ENCODE measurements at regions not wholly inside any gene's neighbourhood (a gene's known extent, or its start where the extent isn't known, plus 50 kb on each side); places are given as distances from the start of the nearest gene placed in this dataset.

DNA sequence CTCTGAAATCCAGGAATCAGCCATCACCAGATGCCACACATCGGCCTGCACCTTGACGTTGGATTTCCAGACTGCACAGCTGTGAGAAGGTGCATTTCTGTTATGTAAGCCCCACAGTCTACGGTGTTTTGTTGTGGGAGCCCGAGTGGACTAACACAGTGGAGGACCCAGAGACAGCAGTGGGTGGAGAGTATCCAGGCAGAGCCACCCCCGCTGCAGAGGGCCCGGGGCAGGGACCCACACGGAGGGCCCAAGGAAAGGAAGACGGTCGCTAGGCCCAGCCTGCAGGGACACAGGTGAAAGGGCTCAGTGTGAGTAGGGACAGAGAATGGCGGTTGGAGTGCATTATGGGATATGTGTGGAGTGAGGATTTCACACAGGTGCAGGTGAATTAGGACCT, 288.3 kb upstream of the AJAP1 start:
- TF ChIP-seq MYC (IDR thresholded peaks at IDR 0.05; ENCODE audit: low read depth, low read length) (no peak), JUN (IDR thresholded peaks at IDR 0.05; ENCODE audit: borderline replicate concordance, insufficient read depth, insufficient read length, low read depth) (no peak), FOS (IDR thresholded peaks at IDR 0.05; ENCODE audit: borderline replicate concordance, insufficient read depth, low read length) (no peak), CTCF (IDR thresholded peaks at IDR 0.05; ENCODE audit: extremely low read depth in 1 of 2, insufficient read depth in 1 of 2, low read depth in 1 of 2, low read length in 2 of 2) (no peak), POLR2A (IDR thresholded peaks at IDR 0.05; ENCODE audit: low read depth, low read length) (no peak), EZH2 (IDR thresholded peaks at IDR 0.05; ENCODE audit: borderline replicate concordance, low read depth, low read length, severe bottlenecking) (no peak), GATA2 (IDR thresholded peaks at IDR 0.05; ENCODE audit: insufficient read depth, insufficient read length, low read depth, low read length) (no peak), POLR2AphosphoS5 (IDR thresholded peaks at IDR 0.05; ENCODE audit: insufficient read depth, low read depth, low read length) (no peak)
- TF ChIP-seq, protein P1, sequence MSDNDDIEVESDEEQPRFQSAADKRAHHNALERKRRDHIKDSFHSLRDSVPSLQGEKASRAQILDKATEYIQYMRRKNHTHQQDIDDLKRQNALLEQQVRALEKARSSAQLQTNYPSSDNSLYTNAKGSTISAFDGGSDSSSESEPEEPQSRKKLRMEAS (IDR thresholded peaks at IDR 0.05; ENCODE audit: insufficient read depth, insufficient read length) = no peak
- Histone ChIP-seq H3K4me3 (replicated peaks in 1 of 3; ENCODE audit: insufficient read depth in 1 of 3, low read depth in 1 of 3, low read length in 3 of 3) (no peak overlapping the region), H3K9me3 (replicated peaks; ENCODE audit: control insufficient read depth, insufficient read depth, low read length) (peaks cover 3% of the 10 kb centered on the region), H3K36me3 (ENCODE audit: control insufficient read depth in 2 of 2, extremely low read depth in 1 of 2, insufficient read depth in 2 of 2, low read length in 2 of 2) (no peaks in the 10 kb centered on the region), H3K4me1 (ENCODE audit: control insufficient read depth, extremely low read depth, insufficient read depth, low read length) (no peaks in the 10 kb centered on the region), H3K27ac (ENCODE audit: insufficient read depth, low read depth, low read length) (no peak overlapping the region), H3K27me3 (ENCODE audit: control insufficient read depth in 2 of 2, insufficient read depth in 2 of 2, low read length in 2 of 2) (no peaks in the 10 kb centered on the region), H3K9me1 (replicated peaks; ENCODE audit: control insufficient read depth, extremely low read depth, insufficient read depth, low read length) (no peaks in the 10 kb centered on the region), H4K20me1 (replicated peaks; ENCODE audit: control insufficient read depth, extremely low read depth, insufficient read depth, low read length) (no peaks in the 10 kb centered on the region), H3K4me2 (ENCODE audit: insufficient read depth, low read length) (no peak overlapping the region), H2AFZ (ENCODE audit: low read depth, low read length) (no peak overlapping the region), H3K79me2 (ENCODE audit: control insufficient read depth, insufficient read depth, low read length) (no peaks in the 10 kb centered on the region), H3K9ac (replicated peaks; ENCODE audit: extremely low read depth, insufficient read depth, low read length) (no peak overlapping the region)
- DNase-seq (ENCODE audit: low read depth, low spot score) (no peak), FAIRE-seq (no peak)
- POLR2A ChIA-PET = no interaction called here
- dilution Hi-C loops (cut with MboI; ENCODE audit: extremely low pct_ligation_motif_present, low sequenced_read_pairs) (no loop called here), intact Hi-C loops (cut with micrococcal nuclease) (no loop called here)
- CTCF ChIA-PET = no interaction called here
- BruUV-seq (replicated peaks) = no TSS peak
